ENCODE measurements at regions not wholly inside any gene's neighbourhood (a gene's known extent, or its start where the extent isn't known, plus 50 kb on each side); places are given as distances from the start of the nearest gene placed in this dataset.

DNA sequence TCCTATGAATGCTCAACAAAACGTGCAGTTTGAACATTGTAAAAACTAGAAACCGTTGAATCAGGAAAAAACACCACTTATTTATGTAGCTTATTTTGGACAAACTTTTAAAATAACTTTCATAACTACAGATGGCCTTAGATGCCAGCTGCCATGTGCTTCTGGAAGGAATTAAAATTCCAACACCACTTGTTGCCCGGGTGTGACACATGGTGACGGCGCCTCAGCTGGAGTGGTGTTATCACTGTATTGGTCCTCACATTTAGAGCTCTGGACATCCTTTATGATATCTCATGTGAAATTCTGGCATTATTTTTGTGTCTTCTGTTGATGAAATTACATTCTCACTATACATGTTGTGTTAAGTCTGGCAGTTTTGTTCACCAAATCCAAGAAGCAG is 211.0 kb downstream of the IPO8 start:
- no peaks in the 10 kb centered on the region for H3K4me1 Mint-ChIP-seq (ENCODE audit: unreplicated experiment)
- peaks cover 38% of the 10 kb centered on the region for H3K27me3 Mint-ChIP-seq (ENCODE audit: unreplicated experiment)
- H3K4me3 Mint-ChIP-seq (ENCODE audit: unreplicated experiment) = no peak overlapping the region
- H3K9me3 Mint-ChIP-seq (ENCODE audit: unreplicated experiment) = no peaks in the 10 kb centered on the region
- TF ChIP-seq CTCF (IDR thresholded peaks at IDR 0.05) = no peak
- DNase-seq (ENCODE audit: extremely low spot score, unreplicated experiment) = no peak
- no peaks in the 10 kb centered on the region for H3K36me3 Mint-ChIP-seq (ENCODE audit: unreplicated experiment)
- H3K27ac Mint-ChIP-seq (ENCODE audit: unreplicated experiment) = no peak overlapping the region

GRCh38 chr12:30482650-30483049 is 213.0 kb downstream of the IPO8 start:
- H3K9me3 Mint-ChIP-seq (ENCODE audit: unreplicated experiment) = no peaks in the 10 kb centered on the region
- no peak overlapping the region for H3K4me3 Mint-ChIP-seq (ENCODE audit: unreplicated experiment)
- no peak overlapping the region for H3K27ac Mint-ChIP-seq (ENCODE audit: unreplicated experiment)
- TF ChIP-seq CTCF (IDR thresholded peaks at IDR 0.05) = no peak
- H3K4me1 Mint-ChIP-seq (ENCODE audit: unreplicated experiment) = no peaks in the 10 kb centered on the region
- no peak for DNase-seq (ENCODE audit: extremely low spot score, unreplicated experiment)
- peaks cover 38% of the 10 kb centered on the region for H3K27me3 Mint-ChIP-seq (ENCODE audit: unreplicated experiment)
- H3K36me3 Mint-ChIP-seq (ENCODE audit: unreplicated experiment) = no peaks in the 10 kb centered on the region

DNA sequence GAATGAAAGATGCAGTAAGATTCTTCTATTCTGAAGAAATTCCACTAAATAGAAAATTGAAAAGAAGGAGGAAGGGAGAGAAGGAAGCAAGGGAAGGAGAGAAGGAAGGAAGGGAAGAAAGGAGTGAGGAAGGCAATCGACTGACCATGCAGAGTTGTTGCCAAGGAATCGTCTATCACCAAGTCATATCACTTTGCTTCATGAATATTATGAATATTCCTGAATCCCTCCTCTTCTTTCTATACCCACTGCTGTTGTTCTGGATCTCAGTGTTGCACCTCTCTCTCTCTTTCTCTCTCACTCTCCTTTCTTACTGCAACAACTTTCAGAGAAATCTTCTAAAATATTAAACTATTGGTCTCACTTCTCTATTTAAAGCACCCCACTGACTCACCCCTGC is 222.4 kb downstream of the IPO8 start:
- H3K27me3 Mint-ChIP-seq (ENCODE audit: unreplicated experiment) = peaks cover 16% of the 10 kb centered on the region
- peaks cover 11% of the 10 kb centered on the region for H3K9me3 Mint-ChIP-seq (ENCODE audit: unreplicated experiment)
- H3K36me3 Mint-ChIP-seq (ENCODE audit: unreplicated experiment) = no peaks in the 10 kb centered on the region
- DNase-seq (ENCODE audit: extremely low spot score, unreplicated experiment) = no peak
- TF ChIP-seq CTCF (IDR thresholded peaks at IDR 0.05) = no peak
- H3K4me3 Mint-ChIP-seq (ENCODE audit: unreplicated experiment) = no peak overlapping the region
- H3K4me1 Mint-ChIP-seq (ENCODE audit: unreplicated experiment) = no peaks in the 10 kb centered on the region
- no peak overlapping the region for H3K27ac Mint-ChIP-seq (ENCODE audit: unreplicated experiment)

DNA sequence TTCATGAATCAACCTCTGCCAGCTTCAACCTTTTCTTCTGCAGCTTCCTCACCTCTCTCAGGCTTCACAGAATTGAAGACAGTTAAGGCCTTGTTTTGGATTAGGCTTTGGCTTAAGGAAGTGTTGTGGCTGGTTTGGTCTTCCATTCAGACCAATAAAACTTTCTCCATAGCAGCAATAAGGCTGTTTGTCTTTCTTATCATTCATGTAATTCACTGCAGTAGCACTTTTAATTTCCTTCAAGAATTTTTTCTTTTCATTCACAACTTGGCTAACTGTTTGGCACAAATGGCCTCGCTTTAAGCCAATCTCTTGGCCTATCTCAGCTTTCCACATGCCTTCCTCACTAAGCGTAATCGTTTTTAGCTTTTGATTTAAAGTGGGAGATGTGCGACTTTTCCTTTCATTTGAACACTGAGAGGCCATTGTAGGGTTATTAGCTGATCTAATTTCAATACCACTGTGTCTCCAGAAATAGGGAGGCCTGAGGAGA is 229.5 kb downstream of the IPO8 start:
- H3K36me3 Mint-ChIP-seq (ENCODE audit: unreplicated experiment) = no peaks in the 10 kb centered on the region
- no peaks in the 10 kb centered on the region for H3K4me1 Mint-ChIP-seq (ENCODE audit: unreplicated experiment)
- H3K9me3 Mint-ChIP-seq (ENCODE audit: unreplicated experiment) = peaks cover 11% of the 10 kb centered on the region
- H3K4me3 Mint-ChIP-seq (ENCODE audit: unreplicated experiment) = no peak overlapping the region
- H3K27ac Mint-ChIP-seq (ENCODE audit: unreplicated experiment) = no peak overlapping the region
- TF ChIP-seq CTCF (IDR thresholded peaks at IDR 0.05) = no peak
- peaks cover 10% of the 10 kb centered on the region for H3K27me3 Mint-ChIP-seq (ENCODE audit: unreplicated experiment)
- no peak for DNase-seq (ENCODE audit: extremely low spot score, unreplicated experiment)

DNA sequence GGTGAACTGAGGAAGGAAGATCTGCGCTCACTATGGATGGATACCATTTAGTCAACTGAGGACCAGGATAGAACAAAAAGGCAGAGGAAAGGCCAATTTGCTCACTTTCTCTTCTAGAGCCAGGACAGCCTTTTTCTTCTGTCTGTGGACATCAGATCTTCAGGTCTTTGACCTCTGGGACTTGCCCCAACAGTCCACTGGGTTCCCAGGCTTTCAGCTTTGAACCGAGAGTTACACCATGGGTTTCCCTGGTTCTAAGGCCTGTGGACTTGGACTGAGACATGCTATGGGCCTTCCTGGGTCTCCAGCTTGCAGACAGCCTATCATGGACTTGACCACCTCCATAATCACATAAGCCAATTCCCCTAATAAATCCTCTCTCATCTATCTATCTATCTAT is 232.0 kb downstream of the IPO8 start:
- no peaks in the 10 kb centered on the region for H3K4me1 Mint-ChIP-seq (ENCODE audit: unreplicated experiment)
- H3K27me3 Mint-ChIP-seq (ENCODE audit: unreplicated experiment) = peaks cover 6% of the 10 kb centered on the region
- no peaks in the 10 kb centered on the region for H3K36me3 Mint-ChIP-seq (ENCODE audit: unreplicated experiment)
- no peaks in the 10 kb centered on the region for H3K9me3 Mint-ChIP-seq (ENCODE audit: unreplicated experiment)
- DNase-seq (ENCODE audit: extremely low spot score, unreplicated experiment) = no peak
- TF ChIP-seq CTCF (IDR thresholded peaks at IDR 0.05) = no peak
- H3K4me3 Mint-ChIP-seq (ENCODE audit: unreplicated experiment) = no peak overlapping the region
- H3K27ac Mint-ChIP-seq (ENCODE audit: unreplicated experiment) = no peak overlapping the region

All from osteocyte (in vitro differentiated cells).